IPS-18a (cell line): ENCODE measurements at regions not wholly inside any gene's neighbourhood (a gene's known extent, or its start where the extent isn't known, plus 50 kb on each side); places are given as distances from the start of the nearest gene placed in this dataset.

Source experiments
- H3K27ac ChIP-seq: one replicate; pipeline ENCODE4 v1.5.1; 2013; ENCODE audit warnings: low read length
- H3K27me3 ChIP-seq: one replicate; pipeline ENCODE4 v1.6.1; 2013; ENCODE audit warnings: mild to moderate bottlenecking, low read length; ENCODE audit not compliant: control insufficient read depth, insufficient read depth
- H3K36me3 ChIP-seq: one replicate; pipeline ENCODE4 v1.6.1; 2013; ENCODE audit warnings: low read depth, low read length; ENCODE audit not compliant: control insufficient read depth
- H3K4me1 ChIP-seq: one replicate; pipeline ENCODE4 v1.6.1; 2013; ENCODE audit warnings: low read depth, low read length; ENCODE audit not compliant: control insufficient read depth
- H3K4me3 ChIP-seq: one replicate; pipeline ENCODE4 v1.5.1; 2013; ENCODE audit warnings: low read length
- H3K9ac ChIP-seq: one replicate; pipeline ENCODE4 v1.6.1; 2013; ENCODE audit warnings: mild to moderate bottlenecking, low read length, moderate library complexity
- H3K9me3 ChIP-seq: one replicate; pipeline ENCODE4 v1.6.1; 2013; ENCODE audit warnings: low read depth, low read length; ENCODE audit not compliant: control insufficient read depth

DNA sequence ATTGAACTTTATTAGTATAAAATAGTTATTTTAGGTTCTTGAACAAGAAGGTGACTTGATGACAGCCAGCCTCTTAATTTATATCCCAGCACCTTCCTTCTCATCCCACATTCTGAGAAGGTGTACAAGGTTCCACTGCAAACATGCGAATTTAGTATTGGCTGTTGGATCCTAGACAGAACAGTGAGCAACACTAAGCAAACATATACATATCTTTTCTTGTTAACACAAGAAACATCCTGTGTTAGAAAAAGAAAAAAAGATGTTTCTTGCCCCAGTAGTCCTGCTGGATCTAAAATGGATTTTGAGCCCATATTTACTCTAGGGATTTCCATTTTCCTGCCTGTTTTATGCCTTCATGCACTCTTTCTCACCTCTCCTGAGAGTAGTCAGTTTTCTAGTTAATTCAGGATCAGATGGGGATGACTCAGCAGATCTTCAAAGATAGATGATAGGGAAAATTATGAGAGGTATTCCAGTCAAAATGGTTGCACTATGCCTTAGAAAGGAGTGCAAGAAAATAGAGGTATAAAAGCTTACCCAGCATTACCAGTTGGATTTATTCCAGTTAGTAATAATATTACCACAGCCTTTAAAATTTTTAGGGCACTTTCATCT is 336.5 kb downstream of the MEIS1 start:
- Histone ChIP-seq H3K9me3 (no peaks in the 10 kb centered on the region), H3K4me3 (no peak overlapping the region), H3K27me3 (no peaks in the 10 kb centered on the region), H3K36me3 (no peaks in the 10 kb centered on the region), H3K4me1 (no peaks in the 10 kb centered on the region), H3K27ac (no peak overlapping the region), H3K9ac (no peak overlapping the region)

- Histone ChIP-seq H3K36me3 (no peaks in the 10 kb centered on the region), H3K27me3 (no peaks in the 10 kb centered on the region), H3K27ac (no peak overlapping the region), H3K9me3 (no peaks in the 10 kb centered on the region), H3K9ac (no peak overlapping the region), H3K4me1 (no peaks in the 10 kb centered on the region), H3K4me3 (no peak overlapping the region)
Observed at GRCh38 chr2:66772618-66773017, 337.7 kb downstream of the MEIS1 start.

DNA sequence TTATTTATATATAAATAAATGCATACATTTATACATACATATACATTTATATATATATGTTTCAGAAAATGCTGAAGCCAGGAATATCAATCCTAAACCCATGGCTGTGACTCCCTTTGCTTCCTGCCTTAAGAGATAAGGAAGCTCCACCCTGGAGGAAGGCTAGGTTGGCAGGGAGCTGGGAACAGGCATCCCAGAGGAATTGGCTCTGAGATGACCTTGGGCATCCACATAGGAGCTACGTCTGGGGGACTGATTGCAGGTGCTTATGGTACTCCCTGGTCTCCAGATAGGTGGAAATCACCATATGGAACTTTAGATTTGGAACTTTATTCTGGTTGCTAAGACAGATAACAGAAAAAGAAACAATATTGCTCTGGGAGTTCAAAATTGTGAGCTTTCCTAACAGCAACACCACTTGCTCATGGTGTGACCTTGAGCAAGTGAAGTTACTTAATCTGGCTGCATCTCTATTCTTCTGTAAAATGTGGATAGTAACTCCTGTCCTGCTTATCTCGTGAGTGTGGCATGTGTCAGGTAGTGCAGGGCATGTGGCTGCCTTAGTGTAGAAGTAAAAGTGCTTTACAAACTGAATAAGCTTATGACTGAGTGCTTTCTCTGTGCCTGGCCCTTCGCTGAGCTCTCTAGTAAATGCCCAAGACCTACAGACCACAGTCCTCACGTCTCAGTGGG is 341.0 kb downstream of the MEIS1 start:
- Histone ChIP-seq H3K36me3 (no peaks in the 10 kb centered on the region), H3K4me3 (no peak overlapping the region), H3K27ac (no peak overlapping the region), H3K4me1 (peaks cover 6% of the 10 kb centered on the region), H3K27me3 (no peaks in the 10 kb centered on the region), H3K9ac (no peak overlapping the region), H3K9me3 (no peaks in the 10 kb centered on the region)

DNA sequence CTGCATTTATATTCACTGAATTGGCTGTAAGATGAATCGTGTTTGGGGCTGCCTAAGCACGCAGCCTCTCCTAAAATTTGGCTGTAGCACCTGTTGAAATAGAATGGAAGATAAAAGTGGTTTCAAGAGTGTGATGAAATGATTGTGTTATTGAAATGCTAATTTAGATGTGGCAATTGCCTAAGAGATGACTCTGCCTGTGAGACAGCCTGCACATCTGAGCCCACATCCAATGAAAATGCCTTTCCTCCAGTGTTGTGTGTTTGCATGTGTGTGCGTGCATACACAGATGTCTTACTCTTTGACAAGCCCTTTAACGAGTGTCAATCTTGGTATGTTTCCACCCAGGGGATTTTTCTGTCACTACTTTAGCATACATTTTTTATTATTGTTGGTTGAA is 346.9 kb downstream of the MEIS1 start:
- Histone ChIP-seq H3K4me3 (no peak overlapping the region), H3K9ac (no peak overlapping the region), H3K27ac (no peak overlapping the region), H3K36me3 (no peaks in the 10 kb centered on the region), H3K27me3 (no peaks in the 10 kb centered on the region), H3K9me3 (no peaks in the 10 kb centered on the region), H3K4me1 (peaks cover 6% of the 10 kb centered on the region)

- peaks cover 6% of the 10 kb centered on the region for H3K4me1 ChIP-seq
- H3K9me3 ChIP-seq, result no peaks in the 10 kb centered on the region
- H3K9ac ChIP-seq, result no peak overlapping the region
- no peak overlapping the region for H3K4me3 ChIP-seq
- H3K36me3 ChIP-seq, result no peaks in the 10 kb centered on the region
- no peaks in the 10 kb centered on the region for H3K27me3 ChIP-seq
- H3K27ac ChIP-seq, result no peak overlapping the region
Observed at GRCh38 chr2:66782780-66783361, 347.9 kb downstream of the MEIS1 start.

GRCh38 chr2:66789741-66790140 is 354.8 kb downstream of the MEIS1 start:
- no peak overlapping the region for H3K27ac ChIP-seq
- no peak overlapping the region for H3K9ac ChIP-seq
- H3K36me3 ChIP-seq, result no peaks in the 10 kb centered on the region
- H3K27me3 ChIP-seq, result no peaks in the 10 kb centered on the region
- no peaks in the 10 kb centered on the region for H3K9me3 ChIP-seq
- H3K4me3 ChIP-seq, result no peak overlapping the region
- H3K4me1 ChIP-seq, result no peaks in the 10 kb centered on the region

GRCh38 chr2:66790651-66791181 is 355.8 kb downstream of the MEIS1 start:
- Histone ChIP-seq H3K36me3 (no peaks in the 10 kb centered on the region), H3K4me3 (no peak overlapping the region), H3K9ac (no peak overlapping the region), H3K4me1 (no peaks in the 10 kb centered on the region), H3K9me3 (no peaks in the 10 kb centered on the region), H3K27me3 (no peaks in the 10 kb centered on the region), H3K27ac (no peak overlapping the region)

- no peaks in the 10 kb centered on the region for H3K9me3 ChIP-seq
- H3K36me3 ChIP-seq, result no peaks in the 10 kb centered on the region
- no peaks in the 10 kb centered on the region for H3K27me3 ChIP-seq
- H3K9ac ChIP-seq, result no peak overlapping the region
- H3K4me1 ChIP-seq, result no peaks in the 10 kb centered on the region
- no peak overlapping the region for H3K27ac ChIP-seq
- H3K4me3 ChIP-seq, result no peak overlapping the region
Observed at GRCh38 chr2:66794070-66794469, 359.1 kb downstream of the MEIS1 start.

- Histone ChIP-seq H3K36me3 (no peaks in the 10 kb centered on the region), H3K9me3 (no peaks in the 10 kb centered on the region)
Observed at GRCh38 chr2:66794551-66794950, 359.6 kb downstream of the MEIS1 start.

GRCh38 chr2:66802877-66803276 is 368.0 kb downstream of the MEIS1 start:
- no peaks in the 10 kb centered on the region for H3K36me3 ChIP-seq
- H3K9ac ChIP-seq, result no peak overlapping the region
- peaks cover 14% of the 10 kb centered on the region for H3K4me1 ChIP-seq
- H3K9me3 ChIP-seq, result no peaks in the 10 kb centered on the region
- no peaks in the 10 kb centered on the region for H3K27me3 ChIP-seq
- no peak overlapping the region for H3K4me3 ChIP-seq
- no peak overlapping the region for H3K27ac ChIP-seq

More at GRCh38 chr2:66794551-66794950, 359.6 kb downstream of the MEIS1 start:
- H3K4me3 ChIP-seq, result no peak overlapping the region
- H3K4me1 ChIP-seq, result no peaks in the 10 kb centered on the region
- H3K27ac ChIP-seq, result no peak overlapping the region
- no peak overlapping the region for H3K9ac ChIP-seq
- no peaks in the 10 kb centered on the region for H3K27me3 ChIP-seq

- Histone ChIP-seq H3K9ac (no peak overlapping the region), H3K36me3 (no peaks in the 10 kb centered on the region), H3K27me3 (no peaks in the 10 kb centered on the region), H3K9me3 (no peaks in the 10 kb centered on the region), H3K4me3 (no peak overlapping the region), H3K27ac (no peak overlapping the region), H3K4me1 (peaks cover 14% of the 10 kb centered on the region)
Observed at GRCh38 chr2:66803726-66804125, 368.8 kb downstream of the MEIS1 start.
